HCT116 (cell line): ENCODE measurements at regions not wholly inside any gene's neighbourhood (a gene's known extent, or its start where the extent isn't known, plus 50 kb on each side); places are given as distances from the start of the nearest gene placed in this dataset.

Experiments used
- ATAC-seq: fragments of 200-7000 bp; cut with Tn5 transposase; 2 replicates; pipeline ENCODE4 v1.9.1; 2020; ENCODE audit warnings: mild to moderate bottlenecking, moderate library complexity
- BruUV-seq: library from RNA; stranded (reverse); fragments of 400-500 nt; replicated peaks from 2 replicates; lab custom pipeline; 2021; lab: Mats Ljungman, UMichigan
- CTCF ChIA-PET: fragments of 300-600 bp; sonication (Branson Sonifier 250); formaldehyde crosslinking; loops from one replicate; lab custom pipeline; 2021; ENCODE audit warnings: antibody characterized with exemption; lab: Charles Lee
- POLR2A ChIA-PET: fragments of 300-600, 350-600 bp; sonication (Branson Sonifier 250); formaldehyde crosslinking; loops from one replicate; lab custom pipeline; 2021; ENCODE audit warnings: antibody characterized with exemption; lab: Charles Lee
- RAD21 ChIA-PET, 2 experiments: fragments of 300-600 bp; sonication (Branson Sonifier 250); formaldehyde crosslinking; loops; one replicate each; lab custom pipeline; 2023; ENCODE audit warnings: low total read pairs in 2 of 2; ENCODE audit not compliant: uncharacterized antibody in 2 of 2, unreplicated experiment in 2 of 2, low non-redundant PET in 1 of 2; lab: Charles Lee
- DNase-seq: peaks from one replicate; pipeline ENCODE4 v3.0.0-alpha.2; 2010; ENCODE audit warnings: low read depth, low spot score
- H2AFZ ChIP-seq: fragments of 200-600 bp; shearing (Covaris generic), sonication (generic); 2 replicates; pipeline ENCODE4 v1.6.1; 2017; ENCODE audit warnings: low read depth, mixed run types, mixed read lengths, antibody characterized with exemption, low read length; ENCODE audit not compliant: poor library complexity, severe bottlenecking
- H3K27ac ChIP-seq: 2 replicates; pipeline ENCODE4 v1.5.1; 2012; ENCODE audit warnings: low read depth, low read length
- H3K27me3 ChIP-seq: fragments of 200-600 bp; sonication (generic); 2 replicates; pipeline ENCODE4 v1.6.1; 2016; ENCODE audit warnings: mixed run types, low read length, mixed read lengths; ENCODE audit not compliant: insufficient read depth
- H3K36me3 ChIP-seq, 2 experiments: fragments of 200-500 bp in 1 of 2; fragments of 200-600 bp in 1 of 2; sonication (Bioruptor generic) in 1 of 2; sonication (generic) in 1 of 2; 2 replicates each; pipeline versions ENCODE4 v1.5.1 to v1.6.1; 2014 to 2016; ENCODE audit warnings: low read length in 2 of 2, inconsistent platforms in 1 of 2, mixed read lengths in 1 of 2, mixed run types in 1 of 2; ENCODE audit not compliant: insufficient read depth in 2 of 2, control insufficient read depth in 1 of 2
- H3K4me1 ChIP-seq, 2 experiments: fragments of 200-600 bp in 1 of 2; sonication (generic) in 1 of 2; 2 replicates each; pipeline versions ENCODE4 v1.5.1 to v1.6.1; 2012 to 2017; ENCODE audit warnings: low read length in 2 of 2, inconsistent platforms in 1 of 2, mild to moderate bottlenecking in 1 of 2, mixed read lengths in 1 of 2, mixed run types in 1 of 2, moderate library complexity in 1 of 2; ENCODE audit not compliant: insufficient read depth in 2 of 2, control insufficient read depth in 1 of 2
- H3K4me2 ChIP-seq: fragments of 200-600 bp; sonication (generic); 2 replicates; pipeline ENCODE4 v1.6.1; 2017; ENCODE audit warnings: mixed run types, low read length, mixed read lengths
- H3K4me3 ChIP-seq, 2 experiments: fragments of 200-600 bp in 1 of 2; sonication (generic) in 1 of 2; replicated peaks in 1 of 2; 2 replicates each; pipeline ENCODE4 v1.5.1; 2011 to 2016; ENCODE audit warnings: low read length in 2 of 2, control low read depth in 1 of 2, low read depth in 1 of 2, mild to moderate bottlenecking in 1 of 2, mixed read lengths in 1 of 2, mixed run types in 1 of 2
- H3K79me2 ChIP-seq: fragments of 200-600 bp; sonication (generic); 2 replicates; pipeline ENCODE4 v1.6.1; 2017; ENCODE audit warnings: mild to moderate bottlenecking, mixed run types, low read length, moderate library complexity, mixed read lengths; ENCODE audit not compliant: insufficient read depth
- H3K9ac ChIP-seq: fragments of 200-600 bp; sonication (generic); 2 replicates; pipeline ENCODE4 v1.6.1; 2016; ENCODE audit warnings: low read length, mixed read lengths
- H3K9me2 ChIP-seq: fragments of 200-600 bp; sonication (generic), shearing (Covaris generic); 2 replicates; pipeline ENCODE4 v1.6.1; 2017; ENCODE audit warnings: mixed run types, mild to moderate bottlenecking, moderate library complexity; ENCODE audit not compliant: insufficient read depth
- H3K9me3 ChIP-seq, 2 experiments: fragments of 200-500 bp in 1 of 2; fragments of 200-600 bp in 1 of 2; sonication (Bioruptor generic) in 1 of 2; sonication (generic) in 1 of 2; 2 replicates each; pipeline ENCODE4 v1.6.1; 2014 to 2017; ENCODE audit warnings: low read length in 2 of 2, mixed read lengths in 2 of 2, inconsistent platforms in 1 of 2, low read depth in 1 of 2, mild to moderate bottlenecking in 1 of 2, mixed run types in 1 of 2, moderate library complexity in 1 of 2; ENCODE audit not compliant: control insufficient read depth in 1 of 2, insufficient read depth in 1 of 2
- H4K20me1 ChIP-seq: fragments of 200-600 bp; sonication (generic), shearing (Covaris generic); 2 replicates; pipeline ENCODE4 v1.6.1; 2017; ENCODE audit warnings: mixed run types, mild to moderate bottlenecking, moderate library complexity; ENCODE audit not compliant: insufficient read depth
- CBX3 ChIP-seq: IDR thresholded peaks from 2 replicates; pipeline ENCODE4 v1.6.1; 2012; ENCODE audit warnings: low read depth
- CEBPB ChIP-seq: IDR thresholded peaks from 2 replicates; pipeline ENCODE4 v1.6.1; 2012; ENCODE audit warnings: low read depth
- FOSL1 ChIP-seq: IDR thresholded peaks from 2 replicates; pipeline ENCODE4 v1.6.1; 2012; ENCODE audit warnings: low read depth
- JUND ChIP-seq: IDR thresholded peaks from 2 replicates; pipeline ENCODE4 v1.6.1; 2012
- POLR2A ChIP-seq: IDR thresholded peaks from 2 replicates; pipeline ENCODE4 v1.7.0; 2011; ENCODE audit warnings: borderline replicate concordance; ENCODE audit not compliant: insufficient read depth, insufficient read length; ENCODE audit errors: extremely low read depth
- RAD21 ChIP-seq: IDR thresholded peaks from 2 replicates; pipeline ENCODE4 v1.6.1; 2012; ENCODE audit warnings: low read depth, mild to moderate bottlenecking
- SP1 ChIP-seq: IDR thresholded peaks from 2 replicates; pipeline ENCODE4 v1.6.1; 2012; ENCODE audit warnings: low read depth
- SRF ChIP-seq: IDR thresholded peaks from 2 replicates; pipeline ENCODE4 v1.6.1; 2012; ENCODE audit warnings: low read depth
- TCF7L2 ChIP-seq: IDR thresholded peaks from 2 replicates; pipeline ENCODE4 v1.7.0; 2011; ENCODE audit warnings: borderline replicate concordance, inconsistent platforms; ENCODE audit not compliant: insufficient read depth, insufficient read length; ENCODE audit errors: extremely low read depth
- intact Hi-C: fragments of 100-400 bp; cut with micrococcal nuclease; formaldehyde crosslinking; loops from 2 replicates; pipeline ENCODE4 v1.10.0; 2022
- TF ChIP-seq, protein P1 (sequence below): IDR thresholded peaks from 2 replicates; pipeline ENCODE4 v1.6.1; 2012
- TF ChIP-seq, protein P2 (sequence below), 3 experiments: fragments of 200-600 bp in 1 of 3; sonication (generic) in 1 of 3; IDR thresholded peaks in 2 of 3; conservative IDR thresholded peaks in 1 of 3; 2 replicates each; pipeline ENCODE4 v1.5.1; 2012 to 2017; ENCODE audit warnings: low read depth in 2 of 3, low read length in 2 of 3, antibody characterized with exemption in 1 of 3, borderline replicate concordance in 1 of 3, control low read depth in 1 of 3, mild to moderate bottlenecking in 1 of 3, mixed read lengths in 1 of 3, mixed run types in 1 of 3, moderate library complexity in 1 of 3; ENCODE audit not compliant: insufficient read depth in 1 of 3

DNA sequence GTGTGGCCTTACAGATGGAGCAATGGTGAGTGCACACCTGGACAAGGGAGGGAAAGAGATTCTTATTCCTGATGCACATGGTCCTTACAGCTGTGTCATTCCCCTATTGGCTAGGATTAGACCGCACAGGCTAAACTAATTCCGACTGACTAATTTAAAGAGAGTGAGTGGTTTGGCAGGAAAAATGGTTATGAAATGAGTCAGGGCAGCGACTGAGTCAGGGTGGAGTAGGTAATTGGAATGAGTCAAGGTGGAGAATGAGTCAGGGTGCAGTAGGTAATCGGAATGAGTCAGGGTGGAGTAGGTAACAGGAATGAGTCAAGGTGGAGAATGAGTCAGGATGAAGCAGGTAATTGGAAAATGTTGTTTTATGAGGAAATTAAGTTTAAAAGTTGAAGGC, 1353.7 kb upstream of the LRRTM1 start (continued):
- TF ChIP-seq, protein P1, sequence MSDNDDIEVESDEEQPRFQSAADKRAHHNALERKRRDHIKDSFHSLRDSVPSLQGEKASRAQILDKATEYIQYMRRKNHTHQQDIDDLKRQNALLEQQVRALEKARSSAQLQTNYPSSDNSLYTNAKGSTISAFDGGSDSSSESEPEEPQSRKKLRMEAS: peak; percentile 97

DNA sequence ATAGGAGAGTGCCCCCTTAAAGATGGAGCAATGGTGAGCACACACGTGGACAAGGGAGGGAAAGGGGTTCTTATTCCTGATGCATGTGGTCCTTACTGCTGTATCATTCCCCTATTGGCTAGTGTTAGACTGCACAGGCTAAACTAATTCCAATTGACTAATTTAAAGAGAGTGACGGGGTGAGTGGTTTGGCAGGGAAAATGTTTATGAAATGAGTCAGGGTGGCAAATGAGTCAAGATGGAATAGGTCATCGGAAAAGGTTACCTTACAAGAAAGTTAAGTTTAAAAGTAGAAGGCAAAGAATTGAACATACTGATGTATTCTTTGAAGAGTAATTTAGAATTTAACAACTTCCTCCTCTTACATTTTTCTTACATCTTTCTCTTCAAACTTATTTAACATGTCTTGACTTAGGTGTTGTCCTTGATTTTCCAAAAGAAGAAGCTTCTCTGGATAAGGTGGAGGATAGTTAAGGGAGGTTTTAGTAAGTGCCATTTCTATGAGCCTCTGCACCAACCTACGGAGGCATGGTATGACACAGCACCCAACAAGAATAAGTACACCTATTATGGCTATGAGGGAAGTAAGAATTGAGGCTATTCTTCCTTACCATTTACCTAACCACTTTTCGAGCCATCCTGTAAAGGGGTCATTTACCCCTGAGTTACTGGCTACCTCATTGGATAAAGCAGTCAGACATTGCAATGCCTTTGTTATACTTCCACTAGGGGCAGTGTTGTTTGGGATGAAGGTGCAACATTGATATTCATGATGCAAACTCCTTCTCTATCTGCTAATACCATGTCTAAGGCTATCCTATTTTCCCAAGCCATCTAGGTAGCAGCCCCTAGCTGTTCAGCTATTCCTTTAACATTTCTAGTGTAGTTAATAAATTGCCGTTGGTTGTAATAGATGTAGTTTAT, 1345.8 kb upstream of the LRRTM1 start:
- no peaks in the 10 kb centered on the region for H3K9me2 ChIP-seq
- ChIA-PET CTCF (no interaction called here), POLR2A (no interaction called here), RAD21 (no interaction called here)
- peak; percentile 88 for ATAC-seq
- peak overlapping the region; percentile 22 for H3K9ac ChIP-seq
- H3K4me1 ChIP-seq: peaks cover 17 to 37% of the 10 kb centered on the region in 2 experiments
- no TSS peak for BruUV-seq
- peak overlapping the region; percentile 54 for H2AFZ ChIP-seq
- H3K27ac ChIP-seq: peak overlapping the region; percentile 76
- TF ChIP-seq CEBPB (0 out of 2 replicates have a peak, but pooled peaks have one; percentile 47), TCF7L2 (no peak), SRF (peak; percentile 67; the same call in 1 of the 2 replicates), CBX3 (peak; percentile 49; the same call in 1 of the 2 replicates), POLR2A (no peak), FOSL1 (peak; percentile 94), JUND (peak; percentile 89), SP1 (peak; percentile 86), RAD21 (peak; percentile 19; the same call in 1 of the 2 replicates)
- TF ChIP-seq, protein P2, sequence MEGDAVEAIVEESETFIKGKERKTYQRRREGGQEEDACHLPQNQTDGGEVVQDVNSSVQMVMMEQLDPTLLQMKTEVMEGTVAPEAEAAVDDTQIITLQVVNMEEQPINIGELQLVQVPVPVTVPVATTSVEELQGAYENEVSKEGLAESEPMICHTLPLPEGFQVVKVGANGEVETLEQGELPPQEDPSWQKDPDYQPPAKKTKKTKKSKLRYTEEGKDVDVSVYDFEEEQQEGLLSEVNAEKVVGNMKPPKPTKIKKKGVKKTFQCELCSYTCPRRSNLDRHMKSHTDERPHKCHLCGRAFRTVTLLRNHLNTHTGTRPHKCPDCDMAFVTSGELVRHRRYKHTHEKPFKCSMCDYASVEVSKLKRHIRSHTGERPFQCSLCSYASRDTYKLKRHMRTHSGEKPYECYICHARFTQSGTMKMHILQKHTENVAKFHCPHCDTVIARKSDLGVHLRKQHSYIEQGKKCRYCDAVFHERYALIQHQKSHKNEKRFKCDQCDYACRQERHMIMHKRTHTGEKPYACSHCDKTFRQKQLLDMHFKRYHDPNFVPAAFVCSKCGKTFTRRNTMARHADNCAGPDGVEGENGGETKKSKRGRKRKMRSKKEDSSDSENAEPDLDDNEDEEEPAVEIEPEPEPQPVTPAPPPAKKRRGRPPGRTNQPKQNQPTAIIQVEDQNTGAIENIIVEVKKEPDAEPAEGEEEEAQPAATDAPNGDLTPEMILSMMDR (IDR thresholded peaks at IDR 0.05 in 2 of 3, conservative IDR thresholded peaks at IDR 0.05 in 1 of 3; ENCODE audit: borderline replicate concordance in 1 of 3, insufficient read depth in 1 of 3, low read depth in 2 of 3, low read length in 2 of 3): peak in 2 of 3 experiments; percentile 53 to 63; a peak in 4 of 6 replicates
- TF ChIP-seq, protein P1: peak; percentile 81
- H3K4me3 ChIP-seq: no peak overlapping the region
- no peaks in the 10 kb centered on the region for H3K79me2 ChIP-seq
- no peaks in the 10 kb centered on the region for H4K20me1 ChIP-seq
- peaks cover 0 to 6% of the 10 kb centered on the region in 2 experiments; a peak in 1 of 4 replicates for H3K9me3 ChIP-seq
- H3K36me3 ChIP-seq: peaks cover 0 to 10% of the 10 kb centered on the region in 2 experiments; a peak in 1 of 4 replicates
- no peaks in the 10 kb centered on the region for H3K27me3 ChIP-seq
- intact Hi-C loops: loop anchor here (1.0 kb wide), 1 partner anchor 8 kb away; no protein-coding TSS in a partner anchor
- peak overlapping the region; percentile 61 for H3K4me2 ChIP-seq
- DNase-seq: peak; percentile 79
